Calu3 (cell line): ENCODE measurements at regions not wholly inside any gene's neighbourhood (a gene's known extent, or its start where the extent isn't known, plus 50 kb on each side); places are given as distances from the start of the nearest gene placed in this dataset.
A peak's percentile ranks its signal among the peaks of the same experiment; 100 is the strongest.

Experiments used
- BruUV-seq: library from RNA; stranded (reverse); fragments of 400-500 nt; replicated peaks from 2 replicates; lab custom pipeline; 2021; lab: Mats Ljungman, UMichigan
- CTCF ChIA-PET: fragments of 300-600 bp; sonication (Branson Sonifier 250); formaldehyde crosslinking; loops from one replicate; lab custom pipeline; 2022; ENCODE audit warnings: antibody characterized with exemption; lab: Charles Lee
- DNase-seq: peaks from one replicate; pipeline ENCODE4 v3.0.0; 2022
- H3K27ac Mint-ChIP-seq: one replicate; pipeline ENCODE4 v1.8.0; 2022; ENCODE audit warnings: mixed read lengths; ENCODE audit not compliant: unreplicated experiment
- H3K27me3 Mint-ChIP-seq: one replicate; pipeline ENCODE4 v1.8.0; 2022; ENCODE audit warnings: mixed read lengths; ENCODE audit not compliant: unreplicated experiment
- H3K36me3 Mint-ChIP-seq: one replicate; pipeline ENCODE4 v1.8.0; 2022; ENCODE audit warnings: mild to moderate bottlenecking, moderate library complexity, mixed read lengths; ENCODE audit not compliant: insufficient read depth, unreplicated experiment
- H3K4me1 Mint-ChIP-seq: one replicate; pipeline ENCODE4 v1.8.0; 2022; ENCODE audit warnings: mild to moderate bottlenecking, low read depth, mixed read lengths; ENCODE audit not compliant: unreplicated experiment
- H3K4me3 Mint-ChIP-seq: one replicate; pipeline ENCODE4 v1.8.0; 2022; ENCODE audit warnings: mild to moderate bottlenecking, low read depth, moderate library complexity, mixed read lengths; ENCODE audit not compliant: unreplicated experiment
- H3K9me3 Mint-ChIP-seq: one replicate; pipeline ENCODE4 v1.8.0; 2022; ENCODE audit warnings: low read depth, mixed read lengths; ENCODE audit not compliant: unreplicated experiment
- intact Hi-C: fragments of 100-400 bp; cut with micrococcal nuclease; formaldehyde crosslinking; loops from one replicate; pipeline ENCODE4 v1.10.0; 2022; ENCODE audit not compliant: unreplicated experiment
- TF ChIP-seq, protein P1 (sequence below): fragments of 200-600 bp; IDR thresholded peaks from one replicate; pipeline ENCODE4 v1.8.0; 2022; ENCODE audit warnings: antibody characterized with exemption; ENCODE audit not compliant: unreplicated experiment

DNA sequence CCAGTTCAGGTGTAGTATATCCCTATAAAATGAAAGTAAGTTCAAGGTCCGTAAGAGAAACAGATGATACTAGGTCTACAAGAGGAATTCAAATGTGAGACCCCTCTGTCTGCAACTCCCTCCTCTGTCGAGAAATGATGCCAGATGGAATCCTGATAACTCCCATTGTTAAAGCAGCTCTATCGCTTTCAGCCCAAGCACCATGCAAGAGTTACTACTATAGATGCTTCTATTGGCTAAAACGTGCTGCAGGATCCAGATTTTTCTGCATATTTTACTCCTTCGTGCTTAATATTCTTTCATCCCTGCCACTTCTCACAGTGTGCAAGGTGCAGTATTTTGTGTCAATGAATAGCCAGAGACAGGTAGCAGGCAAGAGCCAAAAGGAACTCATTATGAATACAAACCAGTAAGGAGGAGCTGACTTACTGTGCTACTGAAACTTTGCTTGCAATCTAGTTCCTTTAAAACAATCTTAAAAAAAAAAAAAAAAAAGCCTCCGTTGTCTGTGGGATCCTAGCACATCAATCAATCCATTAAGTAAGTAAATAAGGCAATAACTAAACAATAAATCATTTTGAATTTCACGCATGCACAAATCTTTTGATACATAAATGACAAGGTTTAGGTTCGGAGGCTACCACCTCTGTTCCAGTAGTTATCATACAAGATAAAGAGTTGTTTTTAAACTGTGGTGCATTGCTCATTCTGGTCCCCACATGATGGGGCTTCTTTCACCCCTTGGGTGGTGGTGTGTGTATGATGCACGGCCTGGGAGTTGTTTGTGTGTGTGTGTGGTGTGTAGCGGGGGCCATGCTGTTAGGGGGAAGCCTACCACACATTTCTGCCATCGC lies 151.1 kb upstream of the MPDZ start:
- no peaks in the 10 kb centered on the region for H3K4me1 Mint-ChIP-seq
- CTCF ChIA-PET: interaction anchor here (0.8 kb wide), 1 partner anchor 69 kb away, joined by 3 read pairs; no protein-coding TSS in a partner anchor
- DNase-seq: no peak
- H3K9me3 Mint-ChIP-seq: no peaks in the 10 kb centered on the region
- no peaks in the 10 kb centered on the region for H3K36me3 Mint-ChIP-seq
- TF ChIP-seq, protein P1, sequence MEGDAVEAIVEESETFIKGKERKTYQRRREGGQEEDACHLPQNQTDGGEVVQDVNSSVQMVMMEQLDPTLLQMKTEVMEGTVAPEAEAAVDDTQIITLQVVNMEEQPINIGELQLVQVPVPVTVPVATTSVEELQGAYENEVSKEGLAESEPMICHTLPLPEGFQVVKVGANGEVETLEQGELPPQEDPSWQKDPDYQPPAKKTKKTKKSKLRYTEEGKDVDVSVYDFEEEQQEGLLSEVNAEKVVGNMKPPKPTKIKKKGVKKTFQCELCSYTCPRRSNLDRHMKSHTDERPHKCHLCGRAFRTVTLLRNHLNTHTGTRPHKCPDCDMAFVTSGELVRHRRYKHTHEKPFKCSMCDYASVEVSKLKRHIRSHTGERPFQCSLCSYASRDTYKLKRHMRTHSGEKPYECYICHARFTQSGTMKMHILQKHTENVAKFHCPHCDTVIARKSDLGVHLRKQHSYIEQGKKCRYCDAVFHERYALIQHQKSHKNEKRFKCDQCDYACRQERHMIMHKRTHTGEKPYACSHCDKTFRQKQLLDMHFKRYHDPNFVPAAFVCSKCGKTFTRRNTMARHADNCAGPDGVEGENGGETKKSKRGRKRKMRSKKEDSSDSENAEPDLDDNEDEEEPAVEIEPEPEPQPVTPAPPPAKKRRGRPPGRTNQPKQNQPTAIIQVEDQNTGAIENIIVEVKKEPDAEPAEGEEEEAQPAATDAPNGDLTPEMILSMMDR: no peak
- H3K27me3 Mint-ChIP-seq: no peaks in the 10 kb centered on the region
- no TSS peak for BruUV-seq
- no peak overlapping the region for H3K4me3 Mint-ChIP-seq
- H3K27ac Mint-ChIP-seq: no peak overlapping the region
- intact Hi-C loops: no loop called here

DNA sequence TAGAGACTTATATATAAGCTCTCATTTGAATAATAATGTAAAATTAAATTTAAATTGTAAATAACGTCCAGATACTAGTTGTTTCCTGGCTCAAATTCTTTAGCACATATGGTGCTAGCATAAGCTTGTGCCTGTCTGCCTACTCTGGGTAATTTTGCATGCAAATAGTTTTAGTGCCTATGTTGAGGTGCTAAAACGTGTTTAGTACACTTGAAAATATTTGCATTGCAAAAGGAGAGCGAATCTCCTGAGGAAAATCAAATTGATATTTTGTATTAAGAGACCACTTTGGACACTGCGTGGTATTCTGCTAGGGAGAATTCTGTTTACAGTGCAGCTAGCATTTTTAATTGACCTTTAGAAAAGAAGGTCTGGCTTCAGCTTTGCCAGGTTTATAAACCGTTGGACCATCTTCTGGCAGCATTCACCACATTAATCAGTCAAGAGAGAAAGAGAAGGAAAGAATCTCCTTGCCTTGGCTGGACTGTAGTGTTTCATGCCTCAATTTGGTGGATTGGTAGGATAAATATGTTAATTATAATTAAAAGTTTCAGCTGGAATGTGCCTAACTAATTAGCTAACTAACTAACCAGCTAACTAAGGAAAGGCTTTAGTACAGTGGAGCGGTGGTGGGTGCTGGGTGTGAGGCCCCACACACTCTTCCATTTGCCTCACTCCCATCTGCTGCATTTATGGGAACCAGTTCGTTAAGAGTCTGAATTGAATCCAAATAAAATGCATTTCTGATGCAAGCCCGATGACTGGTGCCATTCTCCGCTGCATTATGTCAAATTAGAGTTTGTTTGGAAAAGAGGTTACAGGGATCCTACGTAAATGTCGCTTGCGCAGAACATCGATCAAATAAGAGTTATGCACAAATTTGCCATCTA lies 150.1 kb upstream of the MPDZ start:
- DNase-seq: no peak
- Mint-ChIP-seq H3K9me3 (no peaks in the 10 kb centered on the region), H3K4me3 (no peak overlapping the region), H3K36me3 (no peaks in the 10 kb centered on the region), H3K27me3 (no peaks in the 10 kb centered on the region), H3K27ac (no peak overlapping the region), H3K4me1 (no peaks in the 10 kb centered on the region)
- CTCF ChIA-PET: no interaction called here
- TF ChIP-seq, protein P1: no peak
- intact Hi-C loops: loop anchor here (5.0 to 10.0 kb wide), 2 partner anchors 215 to 1003 kb away; no protein-coding TSS in a partner anchor
- BruUV-seq: no TSS peak

DNA sequence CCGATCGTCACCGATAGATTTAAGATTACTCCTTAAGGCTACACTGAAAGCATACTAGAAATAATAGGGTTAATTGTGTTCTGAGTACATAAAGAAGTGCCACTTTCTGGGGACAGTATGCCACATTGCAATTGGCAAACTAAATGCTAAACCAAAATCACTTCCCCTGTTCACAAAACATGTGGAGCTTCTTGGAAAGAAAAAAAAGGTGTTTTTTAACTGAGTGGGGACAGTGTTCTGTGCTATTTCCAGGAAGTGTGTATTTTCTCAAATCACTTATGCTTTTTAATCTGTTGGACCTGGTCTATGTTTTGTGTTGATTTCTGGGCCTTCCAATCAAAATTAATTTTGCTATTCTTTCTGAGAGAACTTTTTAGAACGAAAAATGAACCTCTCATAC lies 149.3 kb upstream of the MPDZ start:
- Mint-ChIP-seq H3K4me1 (no peaks in the 10 kb centered on the region), H3K27ac (no peak overlapping the region), H3K36me3 (no peaks in the 10 kb centered on the region), H3K4me3 (no peak overlapping the region), H3K9me3 (no peaks in the 10 kb centered on the region), H3K27me3 (no peaks in the 10 kb centered on the region)
- TF ChIP-seq, protein P1: no peak
- CTCF ChIA-PET: no interaction called here
- BruUV-seq: no TSS peak
- intact Hi-C loops: loop anchor here (5.0 to 10.0 kb wide), 2 partner anchors 214 to 1004 kb away; no protein-coding TSS in a partner anchor
- DNase-seq: no peak

DNA sequence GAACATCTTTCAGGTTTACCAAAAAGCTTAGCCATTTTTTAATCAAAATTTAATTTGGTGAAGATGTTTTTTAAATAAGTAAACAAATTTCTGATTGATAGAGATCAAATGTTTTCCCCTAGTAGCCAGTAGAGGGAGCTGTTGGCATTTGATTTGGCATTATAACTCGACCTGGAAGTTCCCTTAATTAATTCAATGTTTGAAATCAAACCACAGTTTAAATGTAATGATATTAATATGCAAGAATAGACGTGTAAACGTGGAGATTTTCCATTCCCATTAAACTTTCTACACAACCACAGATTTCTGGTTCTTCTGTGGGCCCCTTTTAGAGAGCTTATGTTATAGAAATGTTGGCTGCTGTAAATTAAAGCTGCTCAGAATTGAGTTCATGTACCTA lies 148.1 kb upstream of the MPDZ start:
- TF ChIP-seq, protein P1: peak; percentile 38
- Mint-ChIP-seq H3K4me1 (no peaks in the 10 kb centered on the region), H3K27me3 (no peaks in the 10 kb centered on the region), H3K36me3 (no peaks in the 10 kb centered on the region), H3K4me3 (no peak overlapping the region), H3K27ac (no peak overlapping the region), H3K9me3 (no peaks in the 10 kb centered on the region)
- intact Hi-C loops: loop anchor here (1.0 to 10.0 kb wide), 4 partner anchors 213 to 1005 kb away; no protein-coding TSS in a partner anchor
- DNase-seq: no peak
- CTCF ChIA-PET: interaction anchor here (0.8 to 0.9 kb wide), 2 partner anchors 12 to 926 kb away, joined by 3 to 12 read pairs; no protein-coding TSS in a partner anchor
- BruUV-seq: no TSS peak
